ENCODE measurements at regions not wholly inside any gene's neighbourhood (a gene's known extent, or its start where the extent isn't known, plus 50 kb on each side); places are given as distances from the start of the nearest gene placed in this dataset.

DNA sequence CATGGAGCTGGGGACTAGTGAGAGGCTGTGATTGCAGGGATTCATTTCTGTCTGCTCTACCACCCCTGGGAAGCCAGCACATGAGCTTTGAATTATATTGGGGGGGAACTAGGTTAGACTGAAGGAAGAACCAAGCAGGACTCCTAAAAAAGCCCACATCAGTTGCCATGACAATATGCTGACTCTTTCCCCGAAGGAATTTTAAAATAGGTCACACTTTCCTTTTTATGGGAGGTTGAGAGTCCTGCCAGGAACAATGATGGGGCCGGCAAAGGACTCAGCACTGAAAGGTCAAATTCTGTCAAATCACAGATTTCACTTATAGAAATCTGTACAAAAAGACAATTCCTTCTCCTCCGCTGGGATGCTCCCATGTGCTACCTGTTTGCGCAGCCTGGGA, 130.8 kb downstream of the ZNF621 start:
- no peaks in the 10 kb centered on the region for H3K36me3 ChIP-seq
- DNase-seq: no peak
- no peaks in the 10 kb centered on the region for H3K9me3 ChIP-seq
- in situ Hi-C loops (cut with MboI; ENCODE audit: low sequenced_read_pairs in 4 of 4) (no loop called here), intact Hi-C loops (cut with DNase I; ENCODE audit: low total_unique reads) (no loop called here)
- no peak overlapping the region for H3K4me3 ChIP-seq
- TF ChIP-seq, protein P1, sequence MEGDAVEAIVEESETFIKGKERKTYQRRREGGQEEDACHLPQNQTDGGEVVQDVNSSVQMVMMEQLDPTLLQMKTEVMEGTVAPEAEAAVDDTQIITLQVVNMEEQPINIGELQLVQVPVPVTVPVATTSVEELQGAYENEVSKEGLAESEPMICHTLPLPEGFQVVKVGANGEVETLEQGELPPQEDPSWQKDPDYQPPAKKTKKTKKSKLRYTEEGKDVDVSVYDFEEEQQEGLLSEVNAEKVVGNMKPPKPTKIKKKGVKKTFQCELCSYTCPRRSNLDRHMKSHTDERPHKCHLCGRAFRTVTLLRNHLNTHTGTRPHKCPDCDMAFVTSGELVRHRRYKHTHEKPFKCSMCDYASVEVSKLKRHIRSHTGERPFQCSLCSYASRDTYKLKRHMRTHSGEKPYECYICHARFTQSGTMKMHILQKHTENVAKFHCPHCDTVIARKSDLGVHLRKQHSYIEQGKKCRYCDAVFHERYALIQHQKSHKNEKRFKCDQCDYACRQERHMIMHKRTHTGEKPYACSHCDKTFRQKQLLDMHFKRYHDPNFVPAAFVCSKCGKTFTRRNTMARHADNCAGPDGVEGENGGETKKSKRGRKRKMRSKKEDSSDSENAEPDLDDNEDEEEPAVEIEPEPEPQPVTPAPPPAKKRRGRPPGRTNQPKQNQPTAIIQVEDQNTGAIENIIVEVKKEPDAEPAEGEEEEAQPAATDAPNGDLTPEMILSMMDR (IDR thresholded peaks at IDR 0.05 in 4 of 5, conservative IDR thresholded peaks at IDR 0.05 in 1 of 5): no peak
- no peak for TF ChIP-seq POLR2A (IDR thresholded peaks at IDR 0.05)
- ATAC-seq: no peak
- H3K27ac ChIP-seq: no peak overlapping the region
- H3K27me3 ChIP-seq: no peaks in the 10 kb centered on the region
- no peaks in the 10 kb centered on the region for H3K4me1 ChIP-seq

DNA sequence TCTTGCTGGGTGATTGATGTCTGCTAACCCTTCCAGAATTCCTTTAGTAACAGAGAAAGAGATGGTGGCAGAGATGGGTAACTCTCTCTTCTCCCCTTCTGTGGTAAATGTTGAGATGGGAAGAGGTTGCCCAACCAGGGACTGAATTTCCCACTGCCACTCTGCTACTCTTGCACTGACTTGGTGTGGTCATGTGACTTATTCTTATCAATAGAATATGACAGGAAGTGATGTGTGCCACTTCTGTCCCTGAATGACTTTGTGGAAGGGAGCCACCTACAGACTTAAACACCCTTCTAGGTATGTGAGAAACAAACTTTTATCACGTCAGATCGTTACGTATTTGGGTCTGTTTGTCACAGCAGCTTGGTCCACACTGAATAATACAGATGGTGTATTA, 132.9 kb downstream of the ZNF621 start:
- in situ Hi-C loops (cut with MboI; ENCODE audit: low sequenced_read_pairs in 4 of 4) (no loop called here), intact Hi-C loops (cut with DNase I; ENCODE audit: low total_unique reads) (no loop called here)
- no peak for TF ChIP-seq POLR2A (IDR thresholded peaks at IDR 0.05)
- TF ChIP-seq, protein P1 (IDR thresholded peaks at IDR 0.05 in 4 of 5, conservative IDR thresholded peaks at IDR 0.05 in 1 of 5): no peak
- no peaks in the 10 kb centered on the region for H3K36me3 ChIP-seq
- DNase-seq (no peak), ATAC-seq (no peak)
- H3K4me1 ChIP-seq: no peaks in the 10 kb centered on the region
- no peaks in the 10 kb centered on the region for H3K9me3 ChIP-seq
- H3K4me3 ChIP-seq: no peak overlapping the region
- H3K27ac ChIP-seq: no peak overlapping the region
- H3K27me3 ChIP-seq: no peaks in the 10 kb centered on the region

DNA sequence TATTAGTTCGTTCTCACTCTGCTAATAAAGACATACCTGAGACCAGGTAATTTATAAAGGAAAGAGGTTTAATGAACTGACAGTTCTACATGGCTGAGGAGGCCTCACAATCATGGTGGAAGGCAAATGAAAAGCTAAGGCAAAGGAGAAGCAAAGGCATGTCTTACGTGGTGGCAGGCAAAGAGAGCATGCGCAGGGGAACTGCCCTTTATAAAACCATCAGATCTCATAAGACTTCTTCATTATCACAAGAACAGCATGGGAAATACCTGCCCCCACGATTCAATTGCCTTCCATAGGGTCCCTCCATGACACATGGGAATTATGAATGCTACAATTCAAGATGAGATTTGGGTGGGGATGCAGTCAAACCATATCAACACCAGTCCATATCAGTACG, 133.5 kb downstream of the ZNF621 start:
- in situ Hi-C loops (cut with MboI; ENCODE audit: low sequenced_read_pairs in 4 of 4): no loop called here
- ATAC-seq: no peak
- H3K36me3 ChIP-seq: no peaks in the 10 kb centered on the region
- no peaks in the 10 kb centered on the region for H3K4me1 ChIP-seq
- H3K4me3 ChIP-seq: no peak overlapping the region
- intact Hi-C loops (cut with DNase I; ENCODE audit: low total_unique reads): no loop called here
- no peak overlapping the region for H3K27ac ChIP-seq
- no peak for DNase-seq
- no peak for TF ChIP-seq POLR2A (IDR thresholded peaks at IDR 0.05)
- TF ChIP-seq, protein P1 (IDR thresholded peaks at IDR 0.05 in 4 of 5, conservative IDR thresholded peaks at IDR 0.05 in 1 of 5): no peak
- no peaks in the 10 kb centered on the region for H3K9me3 ChIP-seq
- no peaks in the 10 kb centered on the region for H3K27me3 ChIP-seq

DNA sequence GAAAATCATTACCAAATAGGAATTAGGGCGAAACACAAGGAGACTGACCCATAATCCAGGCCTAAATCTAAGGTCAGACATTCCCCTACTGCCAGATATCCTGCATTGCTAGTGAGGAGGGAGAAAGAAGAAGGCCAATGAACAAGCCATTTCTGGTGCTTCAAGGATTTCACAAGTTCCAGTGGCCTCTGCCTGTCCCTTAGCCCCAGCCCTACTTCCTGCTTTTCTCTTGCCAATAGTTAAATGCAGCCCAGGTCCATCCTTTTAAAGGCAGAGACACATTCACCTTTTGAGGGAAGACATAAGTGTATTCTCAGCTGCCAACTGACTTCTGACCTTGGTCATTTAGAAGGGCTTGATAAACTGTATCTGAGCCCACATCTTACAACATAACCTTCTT, 135.8 kb downstream of the ZNF621 start:
- no peaks in the 10 kb centered on the region for H3K9me3 ChIP-seq
- no peak for DNase-seq
- no peaks in the 10 kb centered on the region for H3K36me3 ChIP-seq
- intact Hi-C loops (cut with DNase I; ENCODE audit: low total_unique reads): no loop called here
- no peak for ATAC-seq
- H3K27me3 ChIP-seq: no peaks in the 10 kb centered on the region
- H3K27ac ChIP-seq: no peak overlapping the region
- TF ChIP-seq, protein P1 (IDR thresholded peaks at IDR 0.05 in 4 of 5, conservative IDR thresholded peaks at IDR 0.05 in 1 of 5): no peak
- no peak for TF ChIP-seq POLR2A (IDR thresholded peaks at IDR 0.05)
- in situ Hi-C loops (cut with MboI; ENCODE audit: low sequenced_read_pairs in 4 of 4): no loop called here
- no peaks in the 10 kb centered on the region for H3K4me1 ChIP-seq
- no peak overlapping the region for H3K4me3 ChIP-seq

DNA sequence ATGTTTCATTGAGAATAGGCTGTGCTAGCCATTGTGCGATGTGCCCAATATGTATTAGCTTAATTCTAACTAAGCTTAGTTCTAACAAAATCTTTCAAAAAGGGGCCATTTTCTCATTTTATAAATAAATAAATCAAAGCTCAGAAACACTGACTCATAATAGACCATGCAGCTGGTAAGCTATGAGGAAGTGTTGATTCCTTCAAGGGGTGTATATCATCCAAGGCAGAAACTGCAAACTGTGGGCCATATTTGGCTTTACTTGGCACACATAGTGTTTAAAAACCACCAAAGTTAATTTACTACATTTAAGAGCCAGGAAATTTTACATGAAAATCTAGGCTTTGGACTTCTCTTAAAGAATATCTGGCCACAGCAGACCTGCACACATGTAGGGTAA, 136.5 kb downstream of the ZNF621 start:
- no peaks in the 10 kb centered on the region for H3K36me3 ChIP-seq
- in situ Hi-C loops (cut with MboI; ENCODE audit: low sequenced_read_pairs in 4 of 4) (no loop called here), intact Hi-C loops (cut with DNase I; ENCODE audit: low total_unique reads) (no loop called here)
- no peaks in the 10 kb centered on the region for H3K9me3 ChIP-seq
- TF ChIP-seq, protein P1 (IDR thresholded peaks at IDR 0.05 in 4 of 5, conservative IDR thresholded peaks at IDR 0.05 in 1 of 5): no peak
- TF ChIP-seq POLR2A (IDR thresholded peaks at IDR 0.05): no peak
- no peak overlapping the region for H3K27ac ChIP-seq
- no peaks in the 10 kb centered on the region for H3K27me3 ChIP-seq
- DNase-seq (no peak), ATAC-seq (no peak)
- H3K4me3 ChIP-seq: no peak overlapping the region
- H3K4me1 ChIP-seq: no peaks in the 10 kb centered on the region
